CD4-positive, alpha-beta T cell treated with Interleukin-1 beta for 1 hour (primary cell): ENCODE measurements at regions not wholly inside any gene's neighbourhood (a gene's known extent, or its start where the extent isn't known, plus 50 kb on each side); places are given as distances from the start of the nearest gene placed in this dataset.
"Not testable (repeated sequence)": the region's sequence is repeated elsewhere in the genome, so short reads cannot be mapped to it uniquely, and the experiment has no call there.

Experiments used
- DNase-seq, 2 donors: peaks; one replicate each; pipeline ENCODE4 v3.0.0-alpha.2; 2020 to 2022

GRCh38 chr6:14873781-14874441 is 372.0 kb upstream of the JARID2 start:
- no peak for DNase-seq

GRCh38 chr6:14874975-14875480 is 370.8 kb upstream of the JARID2 start:
- DNase-seq = no peak

- DNase-seq = no peak
Measured at GRCh38 chr6:14875481-14876063, 370.3 kb upstream of the JARID2 start.

DNA sequence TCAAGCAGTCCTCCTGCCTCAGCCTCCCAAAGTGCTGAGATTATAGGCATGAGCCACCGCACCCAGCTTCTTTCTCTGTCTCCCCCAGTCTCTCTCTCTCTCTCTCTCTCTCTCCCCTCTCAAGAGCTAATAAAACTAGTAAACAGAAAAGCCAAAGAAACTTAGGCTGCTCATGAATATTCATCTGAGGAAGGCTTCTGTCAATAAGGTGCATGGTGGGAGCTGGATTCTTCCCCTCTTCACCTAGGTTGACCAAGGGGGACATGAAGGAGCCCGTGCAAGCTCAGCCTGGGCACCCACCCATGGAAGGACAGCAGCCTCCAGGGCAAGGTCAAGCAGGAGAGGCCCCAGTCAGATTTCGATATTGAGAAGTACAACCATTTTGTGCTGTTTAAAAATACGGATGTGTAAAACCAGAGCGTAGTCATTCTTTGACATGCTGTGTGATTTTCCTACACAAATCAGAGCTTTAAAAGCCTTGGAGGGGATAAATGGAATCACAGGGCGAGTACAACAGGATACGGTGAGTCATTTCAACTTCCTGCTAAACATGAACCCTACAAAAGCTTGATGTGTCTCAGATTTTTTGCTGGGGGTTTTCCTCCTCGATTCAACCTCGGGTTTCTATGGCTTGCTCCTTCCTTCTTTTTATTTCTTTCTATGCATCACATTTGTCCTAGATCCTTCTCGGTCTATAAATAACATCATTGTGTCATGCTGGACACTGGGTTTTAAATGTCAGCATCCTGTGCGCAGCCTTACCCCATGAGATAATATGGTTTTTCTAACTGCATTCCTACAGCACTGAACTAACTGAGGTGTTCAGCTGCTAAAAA is 368.9 kb upstream of the JARID2 start:
- DNase-seq = peak; percentile 57 to 68

GRCh38 chr6:14877758-14878157 is 368.1 kb upstream of the JARID2 start:
- no peak for DNase-seq

GRCh38 chr6:14880052-14880451 is 365.8 kb upstream of the JARID2 start:
- DNase-seq = no peak

- DNase-seq = no peak
Measured at GRCh38 chr6:14880677-14881076, 365.2 kb upstream of the JARID2 start.

GRCh38 chr6:14881398-14881797 is 364.5 kb upstream of the JARID2 start:
- DNase-seq = no peak

GRCh38 chr6:14882394-14883026 is 363.4 kb upstream of the JARID2 start:
- no peak for DNase-seq

GRCh38 chr6:14883921-14884320 is 361.9 kb upstream of the JARID2 start:
- no peak for DNase-seq

DNA sequence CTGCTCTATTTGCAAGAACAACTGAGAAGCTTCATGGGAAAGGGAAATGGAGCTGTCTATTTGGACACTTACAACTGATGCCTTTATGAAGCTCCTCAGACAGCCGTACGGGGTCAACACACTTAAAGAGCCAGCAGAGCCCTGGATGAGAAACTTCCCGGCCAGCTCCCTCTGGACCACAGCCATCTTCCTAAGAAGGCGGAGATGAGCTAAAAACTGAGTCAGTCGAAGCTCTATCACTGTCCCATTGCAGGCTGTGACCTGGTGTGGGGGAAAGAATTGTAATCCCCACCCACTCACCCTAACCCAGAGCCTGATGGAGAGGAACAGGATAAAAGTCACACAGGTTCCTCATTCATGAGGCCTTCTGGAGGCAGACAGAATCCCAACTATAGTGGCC is 360.4 kb upstream of the JARID2 start:
- no peak for DNase-seq

DNA sequence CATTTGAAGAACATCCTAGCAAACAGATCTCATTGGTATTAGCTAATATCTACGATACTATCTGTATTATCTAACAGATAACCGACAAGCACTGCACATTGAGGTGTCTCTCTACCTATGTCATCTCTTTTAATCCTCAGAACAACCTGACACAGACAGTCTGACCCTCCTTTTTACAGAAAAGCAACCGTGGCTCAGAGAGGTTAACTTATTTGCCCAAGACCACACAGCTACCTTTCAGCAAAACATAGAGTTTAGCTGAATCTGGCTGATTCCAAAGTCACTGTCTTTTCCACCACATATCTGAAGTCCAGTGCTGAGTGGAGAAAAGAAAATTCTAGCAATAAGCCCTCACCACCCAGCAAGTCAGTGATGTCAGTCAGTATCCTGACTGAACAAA is 358.7 kb upstream of the JARID2 start:
- DNase-seq = no peak

GRCh38 chr6:14887986-14888574 is 357.8 kb upstream of the JARID2 start:
- DNase-seq = no peak

DNA sequence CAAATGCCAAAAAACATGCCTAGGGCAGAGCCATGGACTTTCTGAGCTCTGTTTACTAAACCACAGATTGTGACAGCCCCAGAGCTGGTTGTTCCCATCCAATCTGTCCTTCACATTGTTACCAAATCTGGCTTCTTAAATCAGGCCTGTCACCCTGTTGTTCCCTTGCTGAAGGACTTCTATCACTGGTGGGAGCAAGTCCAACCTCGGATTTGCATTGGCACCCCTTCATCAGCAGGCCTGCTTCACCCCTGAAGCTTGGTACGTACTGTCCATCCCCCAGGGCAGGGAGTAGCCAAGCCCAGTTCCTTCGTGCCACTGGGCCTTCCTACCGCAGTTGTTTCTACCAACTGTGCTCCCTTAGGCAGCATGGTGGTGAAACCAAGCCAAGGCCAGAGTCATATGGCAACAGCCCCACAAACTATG is 357.3 kb upstream of the JARID2 start:
- DNase-seq = no peak

DNA sequence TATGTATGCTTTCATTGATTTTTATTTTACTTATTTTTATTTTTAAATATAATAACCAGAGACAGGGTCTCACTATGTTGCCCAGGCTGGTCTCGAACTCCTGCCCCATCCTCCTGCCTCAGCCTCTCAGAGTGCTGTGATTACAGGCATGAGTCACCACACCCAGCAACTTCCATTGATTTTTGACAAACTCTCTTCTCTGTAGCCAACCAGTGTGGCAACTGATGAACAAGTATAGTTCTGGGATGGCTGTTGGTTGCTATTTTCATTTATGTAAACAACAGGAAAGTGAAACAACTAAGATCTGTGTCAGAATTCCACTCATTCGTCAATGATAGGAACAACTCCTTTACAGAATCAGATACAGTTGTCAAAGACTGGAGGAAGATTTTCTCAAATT is 356.7 kb upstream of the JARID2 start:
- no peak for DNase-seq

GRCh38 chr6:14889611-14890593 is 356.0 kb upstream of the JARID2 start:
- peak in 1 of 2 donors; percentile 37 for DNase-seq

GRCh38 chr6:14891820-14892375 is 354.0 kb upstream of the JARID2 start:
- not testable (repeated sequence) for DNase-seq

DNA sequence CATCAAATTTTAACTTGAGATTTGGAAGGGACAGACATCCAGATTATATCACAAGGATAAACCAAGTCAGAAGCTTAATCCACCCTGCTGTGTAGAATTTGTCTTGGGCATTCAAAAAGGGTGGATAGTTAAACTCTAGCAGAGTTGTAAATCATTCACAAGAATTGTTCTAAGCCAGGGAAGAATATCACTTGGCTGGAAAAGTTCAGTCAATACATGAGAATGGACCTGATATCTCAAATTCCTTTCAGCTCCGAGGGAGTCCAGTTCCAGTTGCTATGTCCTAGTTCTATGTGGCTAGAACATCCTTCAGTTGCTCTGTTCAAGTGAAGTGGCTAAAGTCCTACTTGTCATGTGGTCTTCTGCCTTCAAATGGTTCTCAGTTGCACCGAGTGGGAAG is 351.8 kb upstream of the JARID2 start:
- DNase-seq = no peak

DNA sequence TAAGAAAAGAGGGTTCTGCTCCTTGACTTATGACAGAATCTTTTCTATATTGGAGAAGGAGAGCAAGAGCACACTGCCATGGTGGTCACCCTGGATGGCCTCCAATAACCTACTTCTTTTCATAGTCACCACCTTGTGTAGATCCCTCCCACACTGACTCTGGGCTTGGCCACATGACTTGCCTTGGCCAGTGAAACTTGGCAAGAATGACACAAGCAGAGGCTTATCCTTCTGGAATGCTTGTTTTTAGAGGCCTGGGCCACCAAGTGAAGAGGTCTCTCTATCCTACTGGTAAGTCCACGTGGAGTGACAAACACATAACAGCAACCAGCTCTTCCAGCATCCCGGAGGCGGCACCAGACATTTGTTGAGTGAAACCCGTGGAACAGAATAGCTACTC is 349.4 kb upstream of the JARID2 start:
- DNase-seq = no peak

DNA sequence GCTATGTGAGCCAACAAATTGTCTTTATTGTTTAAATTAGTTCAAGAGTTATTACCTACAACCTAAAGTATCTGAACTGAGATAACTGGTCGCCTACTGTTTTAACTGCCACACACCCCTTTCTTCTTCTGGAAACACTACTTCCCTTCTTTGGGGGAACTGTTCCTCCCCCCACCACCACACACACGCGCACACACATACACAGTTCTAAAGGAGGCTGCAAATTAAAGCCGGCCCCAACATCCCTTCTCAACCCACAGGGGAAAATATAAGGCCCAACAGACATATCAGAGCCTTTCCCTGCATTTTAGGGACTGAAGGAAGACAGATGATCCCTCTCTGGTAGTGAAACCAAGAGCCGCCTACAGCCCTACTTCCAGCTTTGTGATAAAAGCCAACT is 348.0 kb upstream of the JARID2 start:
- DNase-seq = no peak

DNA sequence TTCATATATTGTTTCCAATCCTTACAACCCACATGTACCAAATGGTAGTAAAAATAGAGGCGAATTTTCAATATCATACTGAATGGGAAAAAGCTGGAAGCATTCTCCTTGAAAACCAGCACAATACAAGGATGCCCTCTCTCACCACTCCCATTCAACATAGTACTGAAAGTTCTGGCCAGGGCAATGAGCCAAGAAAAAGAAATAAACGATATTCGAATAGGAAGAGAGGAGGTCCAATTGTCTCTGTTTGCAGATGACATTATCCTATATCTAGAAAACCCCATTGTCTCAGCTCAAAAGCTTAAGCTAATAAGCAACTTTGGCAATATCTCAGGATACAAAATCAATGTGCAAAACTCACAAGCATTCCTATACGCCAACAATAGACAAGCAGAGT is 346.4 kb upstream of the JARID2 start:
- not testable (repeated sequence) for DNase-seq
